GM12878 (cell line): ENCODE measurements at regions not wholly inside any gene's neighbourhood (a gene's known extent, or its start where the extent isn't known, plus 50 kb on each side); places are given as distances from the start of the nearest gene placed in this dataset.

Experiments
- ATAC-seq: fragments of 200-7000 bp; cut with Tn5 transposase; 3 replicates; pipeline ENCODE4 v1.9.1; 2020; ENCODE audit warnings: mild to moderate bottlenecking, moderate library complexity
- BruUV-seq: library from RNA; stranded (reverse); fragments of 400-500 nt; replicated peaks from 2 replicates; lab custom pipeline; 2021; lab: Mats Ljungman, UMichigan
- CTCF ChIA-PET: fragments of 300-600 bp; sonication (Branson Sonifier 250); formaldehyde crosslinking; extraction: SDS; loops from one replicate; lab custom pipeline; 2021; ENCODE audit warnings: inconsistent platforms; lab: Yijun Ruan, JAX
- POLR2A ChIA-PET: fragments of 350-600 bp; formaldehyde crosslinking; extraction: SDS; loops from one replicate; lab custom pipeline; 2021; ENCODE audit warnings: inconsistent platforms; lab: Charles Lee
- RAD21 ChIA-PET: fragments of 300-600 bp; sonication (Branson Sonifier 250); formaldehyde crosslinking; loops from one replicate; lab custom pipeline; 2023; ENCODE audit warnings: antibody characterized with exemption; ENCODE audit not compliant: unreplicated experiment; lab: Charles Lee
- SMC1A ChIA-PET: fragments of 300-600 bp; sonication (Branson Sonifier 250); formaldehyde crosslinking; loops from one replicate; lab custom pipeline; 2023; ENCODE audit not compliant: unreplicated experiment, uncharacterized antibody; lab: Charles Lee
- DNase-seq: peaks from one replicate; pipeline ENCODE4 v3.0.0-alpha.2; 2011; ENCODE audit warnings: low read depth, low spot score
- FAIRE-seq: peaks from 3 replicates; lab custom pipeline; 2011; peaks lifted over from hg19 to GRCh38; lab: Jason Lieb, UNC
- H2AFZ ChIP-seq: 2 replicates; pipeline ENCODE4 v1.6.0; 2011; ENCODE audit warnings: low read depth, low read length, control low read depth; ENCODE audit not compliant: control insufficient read depth
- H3K27ac ChIP-seq: 2 replicates; pipeline ENCODE4 v1.5.1; 2011; ENCODE audit warnings: control low read depth; ENCODE audit not compliant: control insufficient read depth, insufficient read depth
- H3K27me3 ChIP-seq, 2 experiments: replicated peaks in 1 of 2; 2 replicates each; pipeline versions ENCODE4 v1.6.0 to v1.6.1; 2011; ENCODE audit warnings: low read length in 1 of 2; ENCODE audit not compliant: control insufficient read depth in 2 of 2, insufficient read depth in 2 of 2
- H3K36me3 ChIP-seq, 2 experiments: 2 replicates each; pipeline ENCODE4 v1.5.1; 2011; ENCODE audit warnings: low read length in 1 of 2; ENCODE audit not compliant: control insufficient read depth in 2 of 2, insufficient read depth in 2 of 2
- H3K4me1 ChIP-seq: 2 replicates; pipeline ENCODE4 v1.6.1; 2011; ENCODE audit warnings: mild to moderate bottlenecking, low read length, moderate library complexity, mixed read lengths; ENCODE audit not compliant: control insufficient read depth, insufficient read depth
- H3K4me2 ChIP-seq: 2 replicates; pipeline ENCODE4 v1.6.0; 2011; ENCODE audit warnings: control low read depth; ENCODE audit not compliant: control insufficient read depth, insufficient read depth
- H3K4me3 ChIP-seq: fragments of 200-600 bp; sonication (generic); 2 replicates; pipeline ENCODE4 v1.5.1; 2016
- H3K79me2 ChIP-seq: 2 replicates; pipeline ENCODE4 v1.6.0; 2011; ENCODE audit warnings: low read length; ENCODE audit not compliant: control insufficient read depth, insufficient read depth
- H3K9ac ChIP-seq: 2 replicates; pipeline ENCODE4 v1.8.0; 2011; ENCODE audit warnings: low read length, control low read depth, mixed read lengths; ENCODE audit not compliant: control insufficient read depth, insufficient read depth
- H3K9me3 ChIP-seq: replicated peaks from 3 replicates; pipeline ENCODE4 v1.5.1; 2011; ENCODE audit warnings: mild to moderate bottlenecking, low read length; ENCODE audit not compliant: control insufficient read depth, insufficient read depth
- H4K20me1 ChIP-seq: 2 replicates; pipeline ENCODE4 v1.6.0; 2011; ENCODE audit not compliant: control insufficient read depth, insufficient read depth
- BCL11A ChIP-seq: IDR thresholded peaks from 2 replicates; pipeline ENCODE4 v1.6.1; 2011; ENCODE audit warnings: low read depth, low read length
- GABPA ChIP-seq: IDR thresholded peaks from 2 replicates; pipeline ENCODE4 v1.6.1; 2014; ENCODE audit warnings: antibody characterized with exemption, low read depth, mild to moderate bottlenecking, inconsistent platforms
- GATAD2B ChIP-seq: fragments of 450-650 bp; conservative IDR thresholded peaks from 2 replicates; pipeline ENCODE4 v1.6.1; 2017; ENCODE audit warnings: low read depth, mild to moderate bottlenecking, moderate library complexity
- HDAC2 ChIP-seq: fragments of 200-600 bp; sonication (generic); IDR thresholded peaks from 2 replicates; pipeline ENCODE4 v1.6.1; 2017
- IKZF1 ChIP-seq: fragments of 450-650 bp; conservative IDR thresholded peaks from 2 replicates; pipeline ENCODE4 v1.6.1; 2017; ENCODE audit warnings: antibody characterized with exemption, mild to moderate bottlenecking
- LARP7 ChIP-seq: fragments of 450-650 bp; IDR thresholded peaks from 2 replicates; pipeline ENCODE4 v1.6.1; 2017; ENCODE audit warnings: mild to moderate bottlenecking
- MTA3 ChIP-seq: IDR thresholded peaks from 2 replicates; pipeline ENCODE4 v1.6.1; 2012; ENCODE audit warnings: low read length, inconsistent platforms, borderline replicate concordance
- PRDM15 ChIP-seq: fragments of 450-650 bp; formaldehyde crosslinking; IDR thresholded peaks from 2 replicates; pipeline ENCODE4 v1.4.0; 2020; ENCODE audit warnings: mild to moderate bottlenecking, moderate library complexity
- RAD51 ChIP-seq: fragments of 450-650 bp; IDR thresholded peaks from 2 replicates; pipeline ENCODE4 v1.6.1; 2016; ENCODE audit warnings: moderate library complexity, mild to moderate bottlenecking, inconsistent platforms
- RBBP5 ChIP-seq: fragments of 200-600 bp; sonication (generic); conservative IDR thresholded peaks from 2 replicates; pipeline ENCODE4 v1.6.1; 2016
- SMAD1 ChIP-seq: fragments of 450-650 bp; IDR thresholded peaks from 2 replicates; pipeline ENCODE4 v1.6.1; 2018; ENCODE audit warnings: mild to moderate bottlenecking, low read depth; ENCODE audit not compliant: partially characterized antibody
- STAT1 ChIP-seq: fragments of 450-650 bp; conservative IDR thresholded peaks from 2 replicates; pipeline ENCODE4 v1.6.1; 2014; ENCODE audit warnings: antibody characterized with exemption, mild to moderate bottlenecking
- USF1 ChIP-seq: IDR thresholded peaks from 2 replicates; pipeline ENCODE4 v1.6.1; 2011; ENCODE audit warnings: borderline replicate concordance, low read depth, mild to moderate bottlenecking, moderate library complexity, mixed read lengths, low read length; ENCODE audit not compliant: insufficient read depth; ENCODE audit errors: extremely low read length
- ZBTB11 ChIP-seq: fragments of 450-650 bp; formaldehyde crosslinking; IDR thresholded peaks from 2 replicates; pipeline ENCODE4 v1.5.0; 2022; ENCODE audit warnings: mild to moderate bottlenecking, missing genetic modification characterization
- WGBS: methylation state at CpG from one replicate; pipeline ENCODE4 v1.1.6; 2016; ENCODE audit warnings: low lambda C conversion rate; ENCODE audit not compliant: insufficient replicate concordance, insufficient coverage; ENCODE audit errors: missing lambda C conversion rate; 5-methylcytosine and 5-hydroxymethylcytosine counted together
- in situ Hi-C: fragments of 300-500 bp; cut with MboI; formaldehyde crosslinking; loops from 9 replicates; pipeline ENCODE4 v1.14.3; 2018; ENCODE audit warnings: mixed read lengths
- intact Hi-C: fragments of 100-400 bp; cut with micrococcal nuclease; formaldehyde crosslinking; loops from one replicate; pipeline ENCODE4 v1.14.2; 2022; ENCODE audit not compliant: unreplicated experiment

DNA sequence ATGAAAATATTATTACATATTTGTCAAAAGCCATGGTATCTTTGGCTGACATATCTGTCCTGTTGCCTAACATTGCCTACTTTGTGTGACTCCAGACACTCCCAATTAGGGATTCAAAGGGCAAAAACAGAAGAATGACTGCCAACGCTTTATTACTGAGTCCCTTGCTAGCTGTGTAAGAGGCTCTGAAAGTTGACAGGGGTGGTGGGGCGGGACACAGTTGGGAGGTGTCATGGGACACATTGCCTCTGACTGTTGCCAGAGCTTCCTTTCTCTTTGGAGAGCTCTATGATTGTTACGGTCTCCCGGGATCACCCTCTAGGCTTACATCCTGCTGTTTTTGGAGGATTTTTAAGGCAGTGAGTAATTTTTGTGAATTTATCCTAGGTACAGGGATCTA lies 249.6 kb upstream of the ACVR2A start:
- intact Hi-C loops = no loop called here
- no peak overlapping the region for H3K4me3 ChIP-seq
- no peak overlapping the region for H3K9ac ChIP-seq
- ChIA-PET RAD21 (no interaction called here), POLR2A (no interaction called here), SMC1A (interaction anchor here (1.4 kb wide), 1 partner anchor 61 kb away, joined by 3 read pairs; no protein-coding TSS in a partner anchor), CTCF (interaction anchor here (0.9 kb wide), 1 partner anchor 15 kb away, joined by 6 read pairs; no protein-coding TSS in a partner anchor)
- no peaks in the 10 kb centered on the region for H3K27me3 ChIP-seq
- H4K20me1 ChIP-seq = no peaks in the 10 kb centered on the region
- H3K4me2 ChIP-seq = no peak overlapping the region
- no peak overlapping the region for H3K27ac ChIP-seq
- no peaks in the 10 kb centered on the region; the same call in 1 of the 2 replicates for H3K4me1 ChIP-seq
- no peak overlapping the region for H2AFZ ChIP-seq
- no peaks in the 10 kb centered on the region for H3K36me3 ChIP-seq
- H3K79me2 ChIP-seq = no peaks in the 10 kb centered on the region
- BruUV-seq = no TSS peak
- FAIRE-seq (no peak), ATAC-seq (no peak), DNase-seq (no peak)
- 67% methylated on average over 4 of the region's 4 CpGs for WGBS
- in situ Hi-C loops = no loop called here
- peaks cover 6% of the 10 kb centered on the region; the same call in 2 of the 3 replicates for H3K9me3 ChIP-seq
- TF ChIP-seq ZBTB11 (CRISPR knock-in tag) (no peak), RAD51 (no peak), MTA3 (no peak), HDAC2 (no peak), BCL11A (no peak), RBBP5 (no peak), STAT1 (no peak), SMAD1 (no peak), IKZF1 (no peak), GATAD2B (no peak), USF1 (no peak), PRDM15 (CRISPR knock-in tag) (no peak), LARP7 (no peak), GABPA (no peak)
- TF ChIP-seq, all 136 proteins: peak for 0
